ENCODE measurements at regions not wholly inside any gene's neighbourhood (a gene's known extent, or its start where the extent isn't known, plus 50 kb on each side); places are given as distances from the start of the nearest gene placed in this dataset.

- TF ChIP-seq ZNF274 (IDR thresholded peaks at IDR 0.05; ENCODE audit: low read depth, low read length) = no peak
- TF ChIP-seq YY1 (IDR thresholded peaks at IDR 0.05; ENCODE audit: insufficient read depth, insufficient read length) = no peak
Measured at GRCh38 chr18:56246916-56247315, 391.5 kb downstream of the TXNL1 start.
